ENCODE measurements at regions not wholly inside any gene's neighbourhood (a gene's known extent, or its start where the extent isn't known, plus 50 kb on each side); places are given as distances from the start of the nearest gene placed in this dataset.

DNA sequence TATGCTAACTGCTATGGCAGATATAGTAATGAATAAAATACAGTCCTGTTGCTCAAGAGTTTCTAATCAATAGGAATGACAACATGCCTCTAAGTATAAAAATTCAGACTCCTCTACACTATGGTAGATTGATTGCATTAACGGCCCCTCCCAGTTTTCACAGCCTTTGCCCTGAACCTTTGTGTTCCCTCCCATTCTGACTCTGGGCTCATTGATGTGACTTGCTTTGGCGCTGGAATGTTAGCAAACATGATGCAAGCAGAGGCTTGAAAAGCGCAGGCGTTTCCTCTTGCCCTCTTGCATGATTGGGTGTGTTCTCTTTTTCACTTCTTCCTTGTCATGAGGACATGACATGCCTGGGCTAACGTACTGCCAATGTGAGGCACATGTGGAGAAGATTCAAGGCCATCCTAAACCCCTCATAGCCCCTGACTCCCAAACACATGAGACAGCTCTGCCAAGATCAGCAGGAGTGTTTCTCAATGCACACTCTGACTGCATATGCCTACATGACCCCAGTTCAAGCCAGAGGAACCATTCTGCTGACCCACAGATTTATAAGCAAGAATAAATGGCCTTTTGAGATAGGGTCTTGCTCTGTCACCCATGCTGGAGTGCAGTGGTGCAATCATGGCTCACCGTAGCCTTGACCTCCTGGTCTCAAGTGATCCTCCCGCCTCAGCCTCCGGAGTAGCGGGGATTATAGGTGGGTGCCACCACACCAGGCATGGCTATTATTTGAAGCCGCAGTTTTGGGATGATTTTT lies 49.7 kb upstream of the CD28 start:
- Mint-ChIP-seq H3K9me3 (no peaks in the 10 kb centered on the region), H3K36me3 (ENCODE audit: low read depth) (no peaks in the 10 kb centered on the region), H3K27ac (peak overlapping the region; percentile 21; the same call in 1 of the 2 replicates), H3K4me1 (peaks cover 18% of the 10 kb centered on the region), H3K27me3 (ENCODE audit: insufficient read depth, low read depth, poor library complexity) (peaks cover 5% of the 10 kb centered on the region), H3K4me3 (no peak overlapping the region)
- ATAC-seq (no peak), DNase-seq (ENCODE audit: low spot score) (peak; percentile 17)
- H2AFZ ChIP-seq: peak overlapping the region; percentile 90
- 0 out of 2 replicates have a peak, but pooled peaks cover 6% of the 10 kb centered on the region for H3K4me1 ChIP-seq (ENCODE audit: insufficient read depth)
- H4K20me1 ChIP-seq (replicated peaks; ENCODE audit: insufficient read depth): no peaks in the 10 kb centered on the region
- no peaks in the 10 kb centered on the region for H3F3A ChIP-seq (replicated peaks; ENCODE audit: low read depth)
- H3K36me3 ChIP-seq (ENCODE audit: insufficient read depth): no peaks in the 10 kb centered on the region
- H3K4me3 ChIP-seq: no peak overlapping the region
- TF ChIP-seq, protein P1, sequence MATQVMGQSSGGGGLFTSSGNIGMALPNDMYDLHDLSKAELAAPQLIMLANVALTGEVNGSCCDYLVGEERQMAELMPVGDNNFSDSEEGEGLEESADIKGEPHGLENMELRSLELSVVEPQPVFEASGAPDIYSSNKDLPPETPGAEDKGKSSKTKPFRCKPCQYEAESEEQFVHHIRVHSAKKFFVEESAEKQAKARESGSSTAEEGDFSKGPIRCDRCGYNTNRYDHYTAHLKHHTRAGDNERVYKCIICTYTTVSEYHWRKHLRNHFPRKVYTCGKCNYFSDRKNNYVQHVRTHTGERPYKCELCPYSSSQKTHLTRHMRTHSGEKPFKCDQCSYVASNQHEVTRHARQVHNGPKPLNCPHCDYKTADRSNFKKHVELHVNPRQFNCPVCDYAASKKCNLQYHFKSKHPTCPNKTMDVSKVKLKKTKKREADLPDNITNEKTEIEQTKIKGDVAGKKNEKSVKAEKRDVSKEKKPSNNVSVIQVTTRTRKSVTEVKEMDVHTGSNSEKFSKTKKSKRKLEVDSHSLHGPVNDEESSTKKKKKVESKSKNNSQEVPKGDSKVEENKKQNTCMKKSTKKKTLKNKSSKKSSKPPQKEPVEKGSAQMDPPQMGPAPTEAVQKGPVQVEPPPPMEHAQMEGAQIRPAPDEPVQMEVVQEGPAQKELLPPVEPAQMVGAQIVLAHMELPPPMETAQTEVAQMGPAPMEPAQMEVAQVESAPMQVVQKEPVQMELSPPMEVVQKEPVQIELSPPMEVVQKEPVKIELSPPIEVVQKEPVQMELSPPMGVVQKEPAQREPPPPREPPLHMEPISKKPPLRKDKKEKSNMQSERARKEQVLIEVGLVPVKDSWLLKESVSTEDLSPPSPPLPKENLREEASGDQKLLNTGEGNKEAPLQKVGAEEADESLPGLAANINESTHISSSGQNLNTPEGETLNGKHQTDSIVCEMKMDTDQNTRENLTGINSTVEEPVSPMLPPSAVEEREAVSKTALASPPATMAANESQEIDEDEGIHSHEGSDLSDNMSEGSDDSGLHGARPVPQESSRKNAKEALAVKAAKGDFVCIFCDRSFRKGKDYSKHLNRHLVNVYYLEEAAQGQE (IDR thresholded peaks at IDR 0.05; ENCODE audit: unreplicated experiment): no peak
- TF ChIP-seq EZH2phosphoT487 (IDR thresholded peaks at IDR 0.05; ENCODE audit: unreplicated experiment) (no peak), ZNF331 (CRISPR knock-in tag; IDR thresholded peaks at IDR 0.05; ENCODE audit: low read depth) (no peak)
- TF ChIP-seq, protein P2, sequence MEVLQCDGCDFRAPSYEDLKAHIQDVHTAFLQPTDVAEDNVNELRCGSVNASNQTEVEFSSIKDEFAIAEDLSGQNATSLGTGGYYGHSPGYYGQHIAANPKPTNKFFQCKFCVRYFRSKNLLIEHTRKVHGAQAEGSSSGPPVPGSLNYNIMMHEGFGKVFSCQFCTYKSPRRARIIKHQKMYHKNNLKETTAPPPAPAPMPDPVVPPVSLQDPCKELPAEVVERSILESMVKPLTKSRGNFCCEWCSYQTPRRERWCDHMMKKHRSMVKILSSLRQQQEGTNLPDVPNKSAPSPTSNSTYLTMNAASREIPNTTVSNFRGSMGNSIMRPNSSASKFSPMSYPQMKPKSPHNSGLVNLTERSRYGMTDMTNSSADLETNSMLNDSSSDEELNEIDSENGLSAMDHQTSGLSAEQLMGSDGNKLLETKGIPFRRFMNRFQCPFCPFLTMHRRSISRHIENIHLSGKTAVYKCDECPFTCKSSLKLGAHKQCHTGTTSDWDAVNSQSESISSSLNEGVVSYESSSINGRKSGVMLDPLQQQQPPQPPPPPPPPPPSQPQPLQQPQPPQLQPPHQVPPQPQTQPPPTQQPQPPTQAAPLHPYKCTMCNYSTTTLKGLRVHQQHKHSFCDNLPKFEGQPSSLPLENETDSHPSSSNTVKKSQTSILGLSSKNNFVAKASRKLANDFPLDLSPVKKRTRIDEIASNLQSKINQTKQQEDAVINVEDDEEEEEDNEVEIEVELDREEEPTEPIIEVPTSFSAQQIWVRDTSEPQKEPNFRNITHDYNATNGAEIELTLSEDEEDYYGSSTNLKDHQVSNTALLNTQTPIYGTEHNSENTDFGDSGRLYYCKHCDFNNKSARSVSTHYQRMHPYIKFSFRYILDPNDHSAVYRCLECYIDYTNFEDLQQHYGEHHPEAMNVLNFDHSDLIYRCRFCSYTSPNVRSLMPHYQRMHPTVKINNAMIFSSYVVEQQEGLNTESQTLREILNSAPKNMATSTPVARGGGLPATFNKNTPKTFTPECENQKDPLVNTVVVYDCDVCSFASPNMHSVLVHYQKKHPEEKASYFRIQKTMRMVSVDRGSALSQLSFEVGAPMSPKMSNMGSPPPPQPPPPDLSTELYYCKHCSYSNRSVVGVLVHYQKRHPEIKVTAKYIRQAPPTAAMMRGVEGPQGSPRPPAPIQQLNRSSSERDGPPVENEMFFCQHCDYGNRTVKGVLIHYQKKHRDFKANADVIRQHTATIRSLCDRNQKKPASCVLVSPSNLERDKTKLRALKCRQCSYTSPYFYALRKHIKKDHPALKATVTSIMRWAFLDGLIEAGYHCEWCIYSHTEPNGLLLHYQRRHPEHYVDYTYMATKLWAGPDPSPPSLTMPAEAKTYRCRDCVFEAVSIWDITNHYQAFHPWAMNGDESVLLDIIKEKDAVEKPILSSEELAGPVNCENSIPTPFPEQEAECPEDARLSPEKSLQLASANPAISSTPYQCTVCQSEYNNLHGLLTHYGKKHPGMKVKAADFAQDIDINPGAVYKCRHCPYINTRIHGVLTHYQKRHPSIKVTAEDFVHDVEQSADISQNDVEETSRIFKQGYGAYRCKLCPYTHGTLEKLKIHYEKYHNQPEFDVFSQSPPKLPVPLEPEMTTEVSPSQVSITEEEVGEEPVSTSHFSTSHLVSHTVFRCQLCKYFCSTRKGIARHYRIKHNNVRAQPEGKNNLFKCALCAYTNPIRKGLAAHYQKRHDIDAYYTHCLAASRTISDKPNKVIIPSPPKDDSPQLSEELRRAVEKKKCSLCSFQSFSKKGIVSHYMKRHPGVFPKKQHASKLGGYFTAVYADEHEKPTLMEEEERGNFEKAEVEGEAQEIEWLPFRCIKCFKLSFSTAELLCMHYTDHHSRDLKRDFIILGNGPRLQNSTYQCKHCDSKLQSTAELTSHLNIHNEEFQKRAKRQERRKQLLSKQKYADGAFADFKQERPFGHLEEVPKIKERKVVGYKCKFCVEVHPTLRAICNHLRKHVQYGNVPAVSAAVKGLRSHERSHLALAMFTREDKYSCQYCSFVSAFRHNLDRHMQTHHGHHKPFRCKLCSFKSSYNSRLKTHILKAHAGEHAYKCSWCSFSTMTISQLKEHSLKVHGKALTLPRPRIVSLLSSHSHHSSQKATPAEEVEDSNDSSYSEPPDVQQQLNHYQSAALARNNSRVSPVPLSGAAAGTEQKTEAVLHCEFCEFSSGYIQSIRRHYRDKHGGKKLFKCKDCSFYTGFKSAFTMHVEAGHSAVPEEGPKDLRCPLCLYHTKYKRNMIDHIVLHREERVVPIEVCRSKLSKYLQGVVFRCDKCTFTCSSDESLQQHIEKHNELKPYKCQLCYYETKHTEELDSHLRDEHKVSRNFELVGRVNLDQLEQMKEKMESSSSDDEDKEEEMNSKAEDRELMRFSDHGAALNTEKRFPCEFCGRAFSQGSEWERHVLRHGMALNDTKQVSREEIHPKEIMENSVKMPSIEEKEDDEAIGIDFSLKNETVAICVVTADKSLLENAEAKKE (CRISPR knock-in tag; IDR thresholded peaks at IDR 0.05): no peak
- H3K27ac ChIP-seq (ENCODE audit: low read depth): no peak overlapping the region
- no peaks in the 10 kb centered on the region for H3K79me2 ChIP-seq (replicated peaks; ENCODE audit: insufficient read depth)
- H3K27me3 ChIP-seq (ENCODE audit: insufficient read depth): no peaks in the 10 kb centered on the region
- H3K4me2 ChIP-seq: no peak overlapping the region
- H3K9me2 ChIP-seq (ENCODE audit: insufficient read depth): no peaks in the 10 kb centered on the region
